Lung (tissue), 11 donors: ENCODE measurements at regions not wholly inside any gene's neighbourhood (a gene's known extent, or its start where the extent isn't known, plus 50 kb on each side); places are given as distances from the start of the nearest gene placed in this dataset.

Experiments used
- ATAC-seq: fragments of 200-7000 bp; cut with Tn5 transposase; one replicate; pipeline ENCODE4 v1.9.1; 2020; ENCODE audit warnings: moderate number of reproducible peaks; ENCODE audit not compliant: insufficient read depth, low FRiP score
- DNase-seq, 3 donors: peaks; one replicate each; pipeline ENCODE4 v3.0.0-alpha.2; 2013 to 2017
- H3K27ac ChIP-seq, 2 donors: one replicate each; pipeline ENCODE4 v1.5.1; 2013; ENCODE audit warnings: mild to moderate bottlenecking in 2 of 2, moderate library complexity in 2 of 2, control low read depth in 1 of 2, inconsistent platforms in 1 of 2, low read depth in 1 of 2, low read length in 1 of 2
- H3K27me3 ChIP-seq, 3 donors: one replicate each; pipeline ENCODE4 v1.5.1; 2013; ENCODE audit warnings: low read length in 2 of 3; ENCODE audit not compliant: control insufficient read depth in 3 of 3, insufficient read depth in 3 of 3
- H3K36me3 ChIP-seq, 4 donors: one replicate each; pipeline ENCODE4 v1.5.1; 2013; ENCODE audit warnings: low read length in 4 of 4, mild to moderate bottlenecking in 1 of 4, moderate library complexity in 1 of 4; ENCODE audit not compliant: control insufficient read depth in 4 of 4, insufficient read depth in 4 of 4
- H3K4me1 ChIP-seq, 5 donors: one replicate each; pipeline ENCODE4 v1.5.1; 2013; ENCODE audit warnings: low read length in 5 of 5, mild to moderate bottlenecking in 2 of 5, moderate library complexity in 1 of 5; ENCODE audit not compliant: control insufficient read depth in 5 of 5, insufficient read depth in 5 of 5
- H3K4me3 ChIP-seq: one replicate; pipeline ENCODE4 v1.5.1; 2013; ENCODE audit warnings: mild to moderate bottlenecking, control low read depth, moderate library complexity
- H3K9ac ChIP-seq, 2 donors: one replicate each; pipeline ENCODE4 v1.5.1; 2013; ENCODE audit warnings: low read length in 2 of 2, control low read depth in 1 of 2; ENCODE audit not compliant: insufficient read depth in 1 of 2
- H3K9me3 ChIP-seq, 4 donors: one replicate each; pipeline ENCODE4 v1.5.1; 2013; ENCODE audit warnings: low read length in 3 of 4, mild to moderate bottlenecking in 1 of 4, moderate library complexity in 1 of 4; ENCODE audit not compliant: control insufficient read depth in 4 of 4, insufficient read depth in 3 of 4
- WGBS, 2 donors: extraction: QIAGEN DNeasy Blood & Tissue Kit; methylation state at CpG; one replicate each; pipeline ENCODE4 v1.1.7; 2013; 5-methylcytosine and 5-hydroxymethylcytosine counted together
- TF ChIP-seq, protein P1 (sequence below): IDR thresholded peaks from 2 replicates; pipeline ENCODE4 v1.5.1; 2012; ENCODE audit warnings: mild to moderate bottlenecking; ENCODE audit errors: control extremely low read depth, extremely low read depth
- donor health status: control.
- donor health status: control.
- donor health status: Bipolar disorder and iron deficiency.
- donor health status: healthy.
- donor health status: DM: yes; HTN: yes; CAD: no.

DNA sequence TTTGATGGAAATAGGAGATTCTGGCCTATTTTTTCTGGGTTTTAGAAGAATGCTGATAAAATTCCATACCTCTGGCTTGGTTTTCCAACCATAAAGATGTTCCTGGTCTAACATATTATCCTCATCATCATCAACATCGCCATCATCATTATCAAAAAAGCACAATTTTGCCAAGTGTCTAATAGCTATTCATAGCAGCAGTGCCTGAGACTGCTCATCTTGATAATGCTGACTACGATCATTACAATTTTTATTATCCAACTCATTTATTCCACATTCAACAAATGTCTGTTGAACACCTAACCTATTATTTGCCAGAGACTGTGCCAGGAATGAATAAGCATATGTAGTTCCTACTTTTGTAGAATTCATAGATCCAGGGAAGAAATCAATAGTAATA, 303.5 kb upstream of the GATB start:
- Histone ChIP-seq H3K4me3 (no peak overlapping the region), H3K27ac (no peak overlapping the region), H3K9ac (no peak overlapping the region), H3K9me3 (peaks cover 0 to 1% (median 0%) of the 10 kb centered on the region in 4 donors), H3K27me3 (no peaks in the 10 kb centered on the region), H3K36me3 (no peaks in the 10 kb centered on the region), H3K4me1 (peaks cover 0 to 8% (median 0%) of the 10 kb centered on the region in 5 donors)
- 85 to 91% methylated on average over 2 of the region's 2 CpGs for WGBS, 2 donors
- TF ChIP-seq, protein P1, sequence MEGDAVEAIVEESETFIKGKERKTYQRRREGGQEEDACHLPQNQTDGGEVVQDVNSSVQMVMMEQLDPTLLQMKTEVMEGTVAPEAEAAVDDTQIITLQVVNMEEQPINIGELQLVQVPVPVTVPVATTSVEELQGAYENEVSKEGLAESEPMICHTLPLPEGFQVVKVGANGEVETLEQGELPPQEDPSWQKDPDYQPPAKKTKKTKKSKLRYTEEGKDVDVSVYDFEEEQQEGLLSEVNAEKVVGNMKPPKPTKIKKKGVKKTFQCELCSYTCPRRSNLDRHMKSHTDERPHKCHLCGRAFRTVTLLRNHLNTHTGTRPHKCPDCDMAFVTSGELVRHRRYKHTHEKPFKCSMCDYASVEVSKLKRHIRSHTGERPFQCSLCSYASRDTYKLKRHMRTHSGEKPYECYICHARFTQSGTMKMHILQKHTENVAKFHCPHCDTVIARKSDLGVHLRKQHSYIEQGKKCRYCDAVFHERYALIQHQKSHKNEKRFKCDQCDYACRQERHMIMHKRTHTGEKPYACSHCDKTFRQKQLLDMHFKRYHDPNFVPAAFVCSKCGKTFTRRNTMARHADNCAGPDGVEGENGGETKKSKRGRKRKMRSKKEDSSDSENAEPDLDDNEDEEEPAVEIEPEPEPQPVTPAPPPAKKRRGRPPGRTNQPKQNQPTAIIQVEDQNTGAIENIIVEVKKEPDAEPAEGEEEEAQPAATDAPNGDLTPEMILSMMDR, result no peak
- ATAC-seq, result no peak
- DNase-seq, result no peak

DNA sequence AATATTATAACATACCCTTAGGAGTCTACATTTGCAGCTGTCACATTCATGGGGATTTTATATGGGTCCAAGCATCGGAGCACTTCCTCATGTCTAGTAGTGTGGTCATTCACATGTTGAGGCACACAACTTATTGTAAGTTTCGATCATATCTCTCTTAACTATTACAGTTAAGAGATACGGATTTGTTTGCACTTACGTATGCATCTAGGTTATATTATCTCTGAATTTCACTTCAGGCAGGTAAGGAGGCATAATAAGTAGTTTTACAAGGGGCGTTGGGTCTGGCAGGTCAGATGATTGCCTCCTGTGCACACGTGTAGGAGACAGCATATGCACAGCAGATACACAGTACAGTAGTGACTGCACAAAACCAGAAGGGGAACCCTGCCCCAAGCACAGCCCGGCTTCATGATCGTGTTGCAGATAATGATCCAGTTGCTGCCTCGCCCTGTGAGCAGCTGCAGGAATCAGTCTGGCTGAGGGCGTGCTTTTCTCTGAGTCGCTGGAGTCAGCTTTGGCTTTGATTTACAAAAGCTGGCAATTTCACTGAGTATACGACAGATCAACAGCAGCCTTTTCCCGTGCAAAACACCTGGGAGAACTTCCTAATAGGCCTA, 302.9 kb upstream of the GATB start:
- Histone ChIP-seq H3K36me3 (no peaks in the 10 kb centered on the region), H3K27me3 (no peaks in the 10 kb centered on the region), H3K27ac (no peak overlapping the region), H3K4me3 (no peak overlapping the region), H3K9ac (no peak overlapping the region), H3K9me3 (peaks cover 0 to 1% (median 0%) of the 10 kb centered on the region in 4 donors), H3K4me1 (peaks cover 0 to 8% (median 0%) of the 10 kb centered on the region in 5 donors)
- DNase-seq, result peak; percentile 33 to 63 (median 35)
- ATAC-seq, result no peak
- 67 to 71% methylated on average over 13 of the region's 13 CpGs for WGBS, 2 donors
- TF ChIP-seq, protein P1, result no peak

DNA sequence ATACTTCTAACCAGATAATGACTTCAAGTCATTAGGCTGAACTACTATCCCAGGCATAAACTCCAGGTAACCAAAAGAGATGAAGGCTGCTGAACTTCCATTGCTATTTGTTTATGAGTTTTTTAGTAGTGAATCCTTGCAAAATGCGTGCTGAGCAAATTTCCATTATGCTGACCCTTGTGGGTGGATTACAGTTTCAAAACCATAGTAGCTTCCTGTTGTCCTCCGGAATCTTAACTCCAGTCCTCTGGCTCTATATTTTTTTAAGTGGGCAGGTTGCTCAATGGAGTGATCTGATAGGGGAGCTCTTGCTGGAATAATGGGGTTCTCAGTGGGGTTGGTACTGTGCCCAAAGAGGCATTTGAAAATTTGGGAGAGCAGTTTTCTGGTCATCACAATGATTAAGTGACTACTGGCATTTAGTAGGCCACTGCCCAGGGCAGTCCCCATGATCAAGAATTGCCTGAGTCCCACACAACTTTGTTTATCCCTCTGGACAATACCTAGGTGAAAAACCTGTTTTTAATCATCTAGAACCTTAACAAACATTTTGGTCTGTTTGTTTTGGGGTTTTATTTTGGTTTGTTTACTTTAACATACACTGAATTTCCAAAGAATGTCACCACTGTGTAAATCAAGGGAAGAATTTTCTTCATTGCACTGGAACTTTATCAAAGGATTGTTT, 302.3 kb upstream of the GATB start:
- ATAC-seq (no peak), DNase-seq (no peak)
- Histone ChIP-seq H3K4me3 (no peak overlapping the region), H3K27ac (no peak overlapping the region), H3K9ac (no peak overlapping the region), H3K27me3 (no peaks in the 10 kb centered on the region), H3K9me3 (peaks cover 0 to 1% (median 0%) of the 10 kb centered on the region in 4 donors), H3K36me3 (no peaks in the 10 kb centered on the region), H3K4me1 (peaks cover 0 to 8% (median 0%) of the 10 kb centered on the region in 5 donors)
- 19 to 61% methylated on average over 2 of the region's 2 CpGs for WGBS, 2 donors
- TF ChIP-seq, protein P1, result no peak
